Panc1 (cell line): ENCODE measurements at regions not wholly inside any gene's neighbourhood (a gene's known extent, or its start where the extent isn't known, plus 50 kb on each side); places are given as distances from the start of the nearest gene placed in this dataset.

ENCODE experiments used
- ATAC-seq: fragments of 200-7000 bp; cut with Tn5 transposase; 2 replicates; pipeline ENCODE4 v1.9.1; 2020; ENCODE audit warnings: mild to moderate bottlenecking, moderate library complexity
- BruUV-seq: library from RNA; stranded (reverse); fragments of 400-500 nt; replicated peaks from 2 replicates; lab custom pipeline; 2021; lab: Mats Ljungman, UMichigan
- CTCF ChIA-PET: fragments of 300-600 bp; sonication (Branson Sonifier 250); formaldehyde crosslinking; loops from one replicate; lab custom pipeline; 2022; ENCODE audit warnings: antibody characterized with exemption; lab: Charles Lee
- POLR2A ChIA-PET: fragments of 300-600 bp; sonication (Branson Sonifier 250); formaldehyde crosslinking; loops from one replicate; lab custom pipeline; 2022; ENCODE audit warnings: antibody characterized with exemption; lab: Charles Lee
- DNase-seq: peaks from one replicate; pipeline ENCODE4 v3.0.0-alpha.2; 2010; ENCODE audit warnings: low read depth, low spot score
- H3K27ac ChIP-seq: 2 replicates; pipeline ENCODE4 v1.5.1; 2011; ENCODE audit warnings: mild to moderate bottlenecking, low read length, inconsistent platforms
- H3K27me3 ChIP-seq: fragments of 200-500 bp; sonication (Bioruptor generic); 2 replicates; pipeline ENCODE4 v1.6.0; 2014; ENCODE audit warnings: low read length, inconsistent platforms; ENCODE audit not compliant: control insufficient read depth, insufficient read depth
- H3K36me3 ChIP-seq: fragments of 200-500 bp; sonication (Bioruptor generic); 2 replicates; pipeline ENCODE4 v1.5.1; 2014; ENCODE audit warnings: inconsistent platforms, mild to moderate bottlenecking, low read length, moderate library complexity; ENCODE audit not compliant: control insufficient read depth, insufficient read depth
- H3K4me1 ChIP-seq: 2 replicates; pipeline ENCODE4 v1.5.1; 2011; ENCODE audit warnings: inconsistent platforms, mild to moderate bottlenecking, low read length, moderate library complexity; ENCODE audit not compliant: control insufficient read depth, insufficient read depth
- H3K4me3 ChIP-seq, 2 experiments: 2 replicates each; pipeline ENCODE4 v1.5.1; 2011 to 2012; ENCODE audit warnings: low read depth in 2 of 2, low read length in 2 of 2, mild to moderate bottlenecking in 2 of 2, inconsistent platforms in 1 of 2, moderate library complexity in 1 of 2
- H3K9me3 ChIP-seq: fragments of 200-500 bp; sonication (Bioruptor generic); 2 replicates; pipeline ENCODE4 v1.5.1; 2014; ENCODE audit warnings: low read depth, mild to moderate bottlenecking, inconsistent platforms, low read length, moderate library complexity; ENCODE audit not compliant: control insufficient read depth, insufficient read depth
- CTCF ChIP-seq: fragments of 450-650 bp; IDR thresholded peaks from 2 replicates; pipeline ENCODE4 v1.5.1; 2017; ENCODE audit warnings: mild to moderate bottlenecking
- POLR2AphosphoS5 ChIP-seq: IDR thresholded peaks from 2 replicates; pipeline ENCODE4 v1.6.1; 2012; ENCODE audit warnings: mild to moderate bottlenecking, low read depth, low read length, moderate library complexity
- REST ChIP-seq, 2 experiments: IDR thresholded peaks; 2 replicates each; pipeline ENCODE4 v1.6.1; 2011 to 2012; ENCODE audit warnings: low read depth in 2 of 2, control low read depth in 1 of 2, low read length in 1 of 2, mild to moderate bottlenecking in 1 of 2, moderate library complexity in 1 of 2; ENCODE audit not compliant: insufficient read depth in 1 of 2
- SIN3A ChIP-seq: IDR thresholded peaks from 2 replicates; pipeline ENCODE4 v1.6.1; 2012; ENCODE audit warnings: low read depth, mild to moderate bottlenecking, low read length, moderate library complexity, borderline replicate concordance; ENCODE audit not compliant: insufficient read depth
- TCF7L2 ChIP-seq: IDR thresholded peaks from 2 replicates; pipeline ENCODE4 v1.6.1; 2011; ENCODE audit warnings: mild to moderate bottlenecking, low read depth, low read length, inconsistent platforms
- in situ Hi-C: cut with HindIII; loops from 2 replicates; pipeline ENCODE4 v1.10.0; 2016; ENCODE audit warnings: low sequenced_read_pairs, low pct_unique_long_range_greater_than_20kb
- intact Hi-C: fragments of 100-400 bp; cut with micrococcal nuclease; formaldehyde crosslinking; loops from one replicate; pipeline ENCODE4 v1.10.0; 2022; ENCODE audit not compliant: unreplicated experiment

GRCh38 chr9:89943309-89943708 lies 338.5 kb downstream of the GADD45G start:
- no peak for ATAC-seq
- Histone ChIP-seq H3K4me1 (no peaks in the 10 kb centered on the region), H3K27ac (no peak overlapping the region), H3K27me3 (no peaks in the 10 kb centered on the region), H3K36me3 (no peaks in the 10 kb centered on the region), H3K9me3 (no peaks in the 10 kb centered on the region), H3K4me3 (no peak overlapping the region)
- DNase-seq, result no peak
- ChIA-PET POLR2A (no interaction called here), CTCF (no interaction called here)
- intact Hi-C loops (no loop called here), in situ Hi-C loops (no loop called here)
- TF ChIP-seq POLR2AphosphoS5 (no peak), TCF7L2 (no peak), CTCF (no peak), REST (IDR thresholded peaks at IDR 0.05; ENCODE audit: insufficient read depth in 1 of 2, low read depth in 2 of 2, low read length in 1 of 2) (no peak), SIN3A (no peak)
- no TSS peak for BruUV-seq

GRCh38 chr9:89943728-89944127 lies 338.9 kb downstream of the GADD45G start:
- ChIA-PET CTCF (no interaction called here), POLR2A (no interaction called here)
- no peaks in the 10 kb centered on the region for H3K36me3 ChIP-seq
- H3K27ac ChIP-seq, result no peak overlapping the region
- H3K4me3 ChIP-seq, result no peak overlapping the region
- no peaks in the 10 kb centered on the region for H3K27me3 ChIP-seq
- BruUV-seq, result no TSS peak
- H3K4me1 ChIP-seq, result no peaks in the 10 kb centered on the region
- no peak for TF ChIP-seq REST (IDR thresholded peaks at IDR 0.05; ENCODE audit: insufficient read depth in 1 of 2, low read depth in 2 of 2, low read length in 1 of 2)
- TF ChIP-seq POLR2AphosphoS5, result no peak
- no peak for TF ChIP-seq SIN3A
- no peak for TF ChIP-seq TCF7L2
- TF ChIP-seq CTCF, result no peak
- in situ Hi-C loops, result no loop called here
- intact Hi-C loops, result no loop called here
- ATAC-seq (no peak), DNase-seq (no peak)
- H3K9me3 ChIP-seq, result no peaks in the 10 kb centered on the region
